SH-SY5Y (cell line): ENCODE measurements at regions not wholly inside any gene's neighbourhood (a gene's known extent, or its start where the extent isn't known, plus 50 kb on each side); places are given as distances from the start of the nearest gene placed in this dataset.

Experiments used
- GATA2 ChIP-seq: IDR thresholded peaks from 2 replicates; pipeline ENCODE4 v1.6.1; 2011; ENCODE audit warnings: mild to moderate bottlenecking, low read depth, low read length
- GATA3 ChIP-seq: IDR thresholded peaks from 2 replicates; pipeline ENCODE4 v1.6.1; 2011; ENCODE audit warnings: low read depth, mild to moderate bottlenecking, low read length, moderate library complexity

- TF ChIP-seq GATA2 = no peak
- TF ChIP-seq GATA3 = no peak
Measured at GRCh38 chr14:87573591-87573990, 419.4 kb downstream of the GALC start.
